ENCODE measurements at regions not wholly inside any gene's neighbourhood (a gene's known extent, or its start where the extent isn't known, plus 50 kb on each side); places are given as distances from the start of the nearest gene placed in this dataset.
"Not testable (repeated sequence)": the region's sequence is repeated elsewhere in the genome, so short reads cannot be mapped to it uniquely, and the experiment has no call there.

- DNase-seq (ENCODE audit: low read depth in 2 of 2), result no peak
Observed at GRCh38 chr16:52309446-52310416, 237.2 kb downstream of the TOX3 start.

GRCh38 chr16:52308051-52308450 is 238.9 kb downstream of the TOX3 start:
- DNase-seq (ENCODE audit: low read depth in 2 of 2), result no peak

- DNase-seq (ENCODE audit: low read depth in 2 of 2), result no peak
Observed at GRCh38 chr16:52301026-52301425, 245.9 kb downstream of the TOX3 start.

- no peak for DNase-seq (ENCODE audit: low read depth in 2 of 2)
Observed at GRCh38 chr16:52298769-52299168, 248.2 kb downstream of the TOX3 start.

GRCh38 chr16:52296706-52297315 is 250.1 kb downstream of the TOX3 start:
- not testable (repeated sequence) for DNase-seq (ENCODE audit: low read depth in 2 of 2)

- no peak for DNase-seq (ENCODE audit: low read depth in 2 of 2)
Observed at GRCh38 chr16:52296076-52296475, 250.9 kb downstream of the TOX3 start.

GRCh38 chr16:52294660-52295059 is 252.3 kb downstream of the TOX3 start:
- no peak for DNase-seq (ENCODE audit: low read depth in 2 of 2)

GRCh38 chr16:52293204-52293603 is 253.7 kb downstream of the TOX3 start:
- DNase-seq (ENCODE audit: low read depth in 2 of 2), result no peak

GRCh38 chr16:52283584-52284375 is 263.2 kb downstream of the TOX3 start:
- DNase-seq (ENCODE audit: low read depth in 2 of 2), result no peak

- no peak for DNase-seq (ENCODE audit: low read depth in 2 of 2)
Observed at GRCh38 chr16:52283018-52283417, 263.9 kb downstream of the TOX3 start.

- DNase-seq (ENCODE audit: low read depth in 2 of 2), result no peak
Observed at GRCh38 chr16:52280086-52280485, 266.9 kb downstream of the TOX3 start.

- no peak for DNase-seq (ENCODE audit: low read depth in 2 of 2)
Observed at GRCh38 chr16:52271088-52271750, 275.7 kb downstream of the TOX3 start.

- DNase-seq (ENCODE audit: low read depth in 2 of 2), result no peak
Observed at GRCh38 chr16:52265446-52265861, 281.5 kb downstream of the TOX3 start.

GRCh38 chr16:52257534-52257933 is 289.4 kb downstream of the TOX3 start:
- no peak for DNase-seq (ENCODE audit: low read depth in 2 of 2)

- no peak for DNase-seq (ENCODE audit: low read depth in 2 of 2)
Observed at GRCh38 chr16:52256310-52257078, 290.4 kb downstream of the TOX3 start.

- no peak for DNase-seq (ENCODE audit: low read depth in 2 of 2)
Observed at GRCh38 chr16:52254746-52255145, 292.2 kb downstream of the TOX3 start.

- no peak for DNase-seq (ENCODE audit: low read depth in 2 of 2)
Observed at GRCh38 chr16:52252680-52253079, 294.3 kb downstream of the TOX3 start.

GRCh38 chr16:52251495-52251894 is 295.4 kb downstream of the TOX3 start:
- DNase-seq (ENCODE audit: low read depth in 2 of 2), result no peak

GRCh38 chr16:52247737-52248136 is 299.2 kb downstream of the TOX3 start:
- no peak for DNase-seq (ENCODE audit: low read depth in 2 of 2)

GRCh38 chr16:52238710-52239109 is 308.2 kb downstream of the TOX3 start:
- DNase-seq (ENCODE audit: low read depth in 2 of 2), result no peak

- DNase-seq (ENCODE audit: low read depth in 2 of 2), result no peak
Observed at GRCh38 chr16:52237823-52238222, 309.1 kb downstream of the TOX3 start.
